K562 (cell line): ENCODE measurements at regions not wholly inside any gene's neighbourhood (a gene's known extent, or its start where the extent isn't known, plus 50 kb on each side); places are given as distances from the start of the nearest gene placed in this dataset.

Experiments used
- ATF7 ChIP-seq: fragments of 450-650 bp; IDR thresholded peaks from 2 replicates; pipeline ENCODE4 v1.7.1; 2014; ENCODE audit warnings: mild to moderate bottlenecking, moderate library complexity
- CBFA2T3 ChIP-seq: fragments of 450-650 bp; IDR thresholded peaks from 2 replicates; pipeline ENCODE4 v1.6.1; 2017
- CTBP1 ChIP-seq: fragments of 450-650 bp; IDR thresholded peaks from 2 replicates; pipeline ENCODE4 v1.6.1; 2016; ENCODE audit warnings: borderline replicate concordance
- DPF2 ChIP-seq: fragments of 450-650 bp; IDR thresholded peaks from 2 replicates; pipeline ENCODE4 v1.6.1; 2016
- ESRRB ChIP-seq: fragments of 250-450 bp; sonication (Bioruptor Pico); IDR thresholded peaks from 2 replicates; pipeline ENCODE4 v1.5.0; 2020; ENCODE audit warnings: mild to moderate bottlenecking, moderate library complexity, borderline replicate concordance
- ETV1 ChIP-seq: fragments of 450-650 bp; conservative IDR thresholded peaks from 2 replicates; pipeline ENCODE4 v1.6.1; 2016; ENCODE audit warnings: missing genetic modification characterization, control low read depth, low read depth, missing compliant biosample characterization
- HOMEZ ChIP-seq: fragments of 250-450 bp; sonication (Bioruptor Pico); IDR thresholded peaks from 2 replicates; pipeline ENCODE4 v1.4.0; 2020; ENCODE audit warnings: mild to moderate bottlenecking, moderate library complexity
- MLLT1 ChIP-seq, 2 experiments: fragments of 450-650 bp; IDR thresholded peaks; 2 replicates each; pipeline ENCODE4 v1.6.1; 2016
- NR3C1 ChIP-seq: sonication (generic); formaldehyde crosslinking; IDR thresholded peaks from 2 replicates; pipeline ENCODE4 v1.8.1; 2022; ENCODE audit warnings: missing genetic modification reagents
- SREBF2 ChIP-seq: sonication (generic); formaldehyde crosslinking; IDR thresholded peaks from 2 replicates; pipeline ENCODE4 v1.4.0; 2020; ENCODE audit warnings: mild to moderate bottlenecking, missing genetic modification reagents
- SUPT5H ChIP-seq: fragments of 450-650 bp; IDR thresholded peaks from 2 replicates; pipeline ENCODE4 v1.6.1; 2016
- TCF3 ChIP-seq: sonication (generic); formaldehyde crosslinking; IDR thresholded peaks from 2 replicates; pipeline ENCODE4 v1.4.0; 2020; ENCODE audit warnings: mild to moderate bottlenecking, missing genetic modification reagents
- TFAP4 ChIP-seq: sonication (generic); formaldehyde crosslinking; IDR thresholded peaks from 2 replicates; pipeline ENCODE4 v1.8.0; 2022; ENCODE audit warnings: missing genetic modification reagents, mild to moderate bottlenecking, moderate library complexity, borderline replicate concordance
- U2AF2 ChIP-seq: fragments of 200-400 bp; formaldehyde crosslinking; optimal IDR thresholded peaks from 2 replicates; pipeline ENCODE3; 2017; ENCODE audit warnings: low read depth, mild to moderate bottlenecking, low read length
- ZNF586 ChIP-seq: fragments of 450-650 bp; formaldehyde crosslinking; conservative IDR thresholded peaks from 2 replicates; pipeline ENCODE4 v1.4.0; 2020; ENCODE audit warnings: mild to moderate bottlenecking, moderate library complexity
- ZNF696 ChIP-seq: fragments of 250-450 bp; sonication (Bioruptor Pico); conservative IDR thresholded peaks from 2 replicates; pipeline ENCODE4 v1.4.0; 2020; ENCODE audit warnings: mild to moderate bottlenecking, moderate library complexity
- TF ChIP-seq, protein P1 (sequence below): fragments of 250-450 bp; sonication (Bioruptor Pico); IDR thresholded peaks from 2 replicates; pipeline ENCODE4 v1.8.0; 2022; ENCODE audit warnings: inconsistent platforms

GRCh38 chr3:13972679-13973379 is 93.0 kb upstream of the WNT7A start (continued):
- TF ChIP-seq U2AF2: no peak
- TF ChIP-seq ATF7: peak; percentile 30; the same call in 1 of the 2 replicates
- TF ChIP-seq TFAP4 (CRISPR knock-in tag): no peak
- peak; percentile 86 for TF ChIP-seq CTBP1
- TF ChIP-seq HOMEZ (CRISPR knock-in tag): no peak
- TF ChIP-seq, protein P1, sequence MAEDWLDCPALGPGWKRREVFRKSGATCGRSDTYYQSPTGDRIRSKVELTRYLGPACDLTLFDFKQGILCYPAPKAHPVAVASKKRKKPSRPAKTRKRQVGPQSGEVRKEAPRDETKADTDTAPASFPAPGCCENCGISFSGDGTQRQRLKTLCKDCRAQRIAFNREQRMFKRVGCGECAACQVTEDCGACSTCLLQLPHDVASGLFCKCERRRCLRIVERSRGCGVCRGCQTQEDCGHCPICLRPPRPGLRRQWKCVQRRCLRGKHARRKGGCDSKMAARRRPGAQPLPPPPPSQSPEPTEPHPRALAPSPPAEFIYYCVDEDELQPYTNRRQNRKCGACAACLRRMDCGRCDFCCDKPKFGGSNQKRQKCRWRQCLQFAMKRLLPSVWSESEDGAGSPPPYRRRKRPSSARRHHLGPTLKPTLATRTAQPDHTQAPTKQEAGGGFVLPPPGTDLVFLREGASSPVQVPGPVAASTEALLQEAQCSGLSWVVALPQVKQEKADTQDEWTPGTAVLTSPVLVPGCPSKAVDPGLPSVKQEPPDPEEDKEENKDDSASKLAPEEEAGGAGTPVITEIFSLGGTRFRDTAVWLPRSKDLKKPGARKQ: no peak
- no peak for TF ChIP-seq SREBF2
- no peak for TF ChIP-seq ESRRB (CRISPR knock-in tag)
- TF ChIP-seq SUPT5H: no peak
- no peak for TF ChIP-seq DPF2
- TF ChIP-seq ETV1: no peak
- no peak for TF ChIP-seq ZNF696
- TF ChIP-seq MLLT1 (IDR thresholded peaks at IDR 0.05): no peak
- no peak for TF ChIP-seq ZNF586 (CRISPR knock-in tag)
- TF ChIP-seq TCF3 (CRISPR knock-in tag): 0 out of 2 replicates have a peak, but pooled peaks have one; percentile 18
- no peak for TF ChIP-seq NR3C1 (CRISPR knock-in tag)
- TF ChIP-seq CBFA2T3: peak; percentile 41; the same call in 1 of the 2 replicates
